NCI-H146 (cell line): ENCODE measurements at regions not wholly inside any gene's neighbourhood (a gene's known extent, or its start where the extent isn't known, plus 50 kb on each side); places are given as distances from the start of the nearest gene placed in this dataset.
A peak's percentile ranks its signal among the peaks of the same experiment; 100 is the strongest.
"Not testable (repeated sequence)": the region's sequence is repeated elsewhere in the genome, so short reads cannot be mapped to it uniquely, and the experiment has no call there.

Experiments used
- DNase-seq: peaks from one replicate; lab custom pipeline; 2025; lab: John Stamatoyannopoulos, UW

DNA sequence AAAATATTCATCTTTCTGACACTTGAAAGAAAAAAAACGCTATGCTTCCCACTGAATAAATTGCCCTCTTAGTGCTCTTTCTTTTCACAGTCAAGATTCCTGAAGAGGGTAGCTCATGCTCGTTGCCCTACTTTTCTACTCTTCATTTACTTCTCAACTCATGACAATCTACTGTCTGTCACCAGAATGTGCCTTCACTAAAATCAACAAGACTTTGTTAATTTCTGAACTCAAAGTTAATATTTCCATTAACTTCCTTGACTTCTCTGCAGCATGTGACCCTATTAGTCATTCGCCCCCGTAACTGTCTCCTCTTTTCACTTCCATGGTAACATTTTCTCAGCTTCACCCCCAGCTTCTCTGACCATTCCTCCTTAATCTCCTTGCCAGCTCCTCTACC, 98.9 kb upstream of the MAPRE2 start:
- no peak for DNase-seq

DNA sequence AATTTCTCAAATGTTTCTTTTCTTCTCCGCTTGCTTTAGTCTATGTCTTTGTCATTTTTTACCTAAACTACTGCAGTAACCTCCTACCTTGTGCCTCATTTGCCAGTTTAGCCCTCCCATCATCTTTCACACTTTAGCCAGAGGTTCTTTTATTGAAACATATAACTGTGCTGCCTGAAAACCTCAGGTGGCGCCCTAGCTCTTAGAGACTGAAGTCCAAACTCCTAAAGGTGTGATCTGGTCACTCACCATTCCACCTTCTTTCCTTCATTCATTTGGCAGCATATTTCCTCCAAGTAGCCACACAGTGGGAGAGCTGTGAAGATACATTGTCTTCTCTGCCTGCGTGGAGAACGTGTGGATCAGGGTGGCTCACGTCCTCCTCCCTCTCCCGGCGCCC, 98.2 kb upstream of the MAPRE2 start:
- peak; percentile 31 for DNase-seq

DNA sequence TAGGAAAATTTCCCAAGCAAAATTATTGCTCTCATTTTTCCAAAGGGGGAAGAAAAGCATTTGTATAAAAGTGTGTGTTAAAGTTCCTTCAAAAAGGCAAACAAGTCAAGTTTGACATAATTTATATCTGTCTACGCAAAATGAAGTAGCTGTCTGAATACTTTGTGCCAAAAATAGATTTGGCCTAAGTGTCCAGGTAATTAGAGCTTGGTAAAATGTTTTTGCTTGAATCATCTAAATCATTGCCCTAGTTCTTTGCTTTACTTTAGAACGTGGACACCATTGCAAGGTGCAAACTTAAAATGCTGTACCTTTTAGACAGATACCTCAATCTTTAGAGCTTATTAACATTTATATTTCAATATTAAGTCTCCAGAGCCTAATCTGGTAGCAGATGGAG, 97.6 kb upstream of the MAPRE2 start:
- no peak for DNase-seq

DNA sequence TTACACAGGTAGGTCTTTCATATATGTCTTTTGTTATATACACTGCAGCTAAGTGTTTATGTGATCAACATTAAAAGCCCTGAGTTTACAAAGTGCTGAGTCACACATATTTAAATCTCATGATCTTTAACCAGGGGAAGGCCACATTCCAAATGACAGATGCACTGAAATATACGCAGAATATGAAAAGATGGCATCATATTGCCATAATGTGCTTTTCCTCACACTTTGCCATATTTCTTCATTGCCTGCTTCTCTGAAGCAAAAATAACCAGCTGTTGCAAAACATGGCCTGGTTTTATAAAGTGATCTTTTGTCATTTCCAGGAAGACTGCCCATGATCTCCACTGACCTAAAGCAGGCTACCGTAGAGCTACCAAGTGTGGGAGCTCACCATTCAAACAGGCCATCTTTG, 93.5 kb upstream of the MAPRE2 start:
- DNase-seq, result no peak

DNA sequence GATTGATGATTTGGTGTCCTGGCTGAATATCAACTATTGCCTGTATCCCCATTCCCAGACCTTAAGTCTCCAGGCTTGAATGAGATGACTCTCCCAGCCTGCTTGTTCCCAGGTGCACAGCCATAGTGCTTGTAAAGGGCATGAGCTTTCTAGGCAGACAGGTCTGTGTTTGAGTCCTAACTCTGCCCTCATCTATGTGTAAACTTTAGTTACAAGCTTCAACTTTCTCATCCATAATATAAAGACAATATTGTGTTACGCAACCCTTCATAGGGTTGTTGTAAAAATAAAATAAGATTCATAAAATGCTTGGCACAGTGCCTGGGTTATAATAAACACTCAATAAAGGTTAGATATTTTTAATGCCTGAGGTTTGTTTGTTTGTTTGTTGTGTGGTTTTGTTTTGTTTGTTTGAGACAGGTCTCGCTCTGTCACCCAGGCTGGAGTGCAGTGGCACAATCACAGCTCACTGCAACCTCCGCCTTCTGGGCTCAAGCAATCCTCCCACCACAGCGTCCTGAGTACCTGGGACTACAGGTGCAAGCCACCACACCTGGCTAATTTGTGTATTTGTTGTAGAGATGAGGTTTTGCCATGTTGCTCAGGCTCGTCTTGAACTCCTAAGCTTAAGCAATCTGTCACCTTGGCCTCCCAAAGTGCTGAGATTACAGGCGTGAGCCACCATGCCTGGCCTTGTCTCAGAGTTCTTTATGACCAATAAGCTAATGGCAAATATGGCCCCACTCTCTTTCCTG, 89.4 kb upstream of the MAPRE2 start:
- DNase-seq, result no peak

DNA sequence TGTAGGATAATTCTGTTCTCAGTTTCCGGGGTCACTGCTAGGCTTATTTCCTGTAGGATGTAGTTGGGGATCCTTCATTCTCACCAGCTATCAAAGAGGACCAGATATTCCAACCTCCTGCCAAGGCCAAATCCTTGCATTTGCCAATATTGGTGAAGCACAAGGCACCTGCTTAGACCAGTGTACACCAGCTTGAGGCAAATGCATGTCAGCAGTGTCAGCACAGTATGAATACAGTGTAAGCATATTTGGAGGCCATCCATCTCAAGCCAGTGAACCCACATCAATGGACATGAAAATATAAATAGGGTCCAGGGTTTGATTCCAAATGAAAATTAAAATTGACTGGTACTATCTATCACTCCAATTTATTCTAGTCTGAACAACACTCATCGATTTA, 88.0 kb upstream of the MAPRE2 start:
- DNase-seq, result no peak

DNA sequence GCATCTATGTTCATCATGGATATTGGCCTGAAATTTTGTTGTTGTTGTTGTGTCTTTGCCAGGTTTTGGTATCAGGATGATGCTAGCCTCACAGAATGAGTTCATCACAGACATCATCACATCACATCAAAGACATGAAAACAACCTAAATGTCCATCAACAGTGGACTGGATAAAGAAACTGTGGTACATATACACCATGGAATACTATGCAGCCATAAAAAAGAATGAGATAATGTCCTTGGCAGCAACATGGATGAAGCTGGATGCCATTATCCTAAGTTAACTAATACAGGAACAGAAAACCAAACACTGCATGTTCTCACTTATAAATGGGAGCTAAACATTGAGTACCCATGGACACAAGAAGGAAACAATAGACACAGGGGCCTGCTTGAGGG, 85.7 kb upstream of the MAPRE2 start:
- not testable (repeated sequence) for DNase-seq

DNA sequence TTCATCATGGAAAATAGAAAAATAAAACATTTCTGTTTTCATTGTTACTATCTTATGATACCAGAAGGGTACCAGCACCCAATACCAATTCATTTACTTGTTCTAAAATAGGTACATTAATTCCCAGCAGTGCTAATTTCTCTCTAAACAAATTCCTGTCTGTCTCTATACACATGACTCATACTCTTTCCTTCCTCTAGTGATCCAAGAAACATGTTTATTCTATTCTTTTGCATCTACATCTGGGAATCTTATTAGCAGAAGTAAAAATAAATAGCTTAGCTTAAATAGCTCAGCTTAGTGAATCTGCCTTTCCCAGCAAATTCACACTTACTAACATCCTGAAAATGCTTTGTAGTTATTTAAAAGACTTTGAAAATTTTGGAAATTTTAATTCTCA, 84.5 kb upstream of the MAPRE2 start:
- DNase-seq, result no peak

DNA sequence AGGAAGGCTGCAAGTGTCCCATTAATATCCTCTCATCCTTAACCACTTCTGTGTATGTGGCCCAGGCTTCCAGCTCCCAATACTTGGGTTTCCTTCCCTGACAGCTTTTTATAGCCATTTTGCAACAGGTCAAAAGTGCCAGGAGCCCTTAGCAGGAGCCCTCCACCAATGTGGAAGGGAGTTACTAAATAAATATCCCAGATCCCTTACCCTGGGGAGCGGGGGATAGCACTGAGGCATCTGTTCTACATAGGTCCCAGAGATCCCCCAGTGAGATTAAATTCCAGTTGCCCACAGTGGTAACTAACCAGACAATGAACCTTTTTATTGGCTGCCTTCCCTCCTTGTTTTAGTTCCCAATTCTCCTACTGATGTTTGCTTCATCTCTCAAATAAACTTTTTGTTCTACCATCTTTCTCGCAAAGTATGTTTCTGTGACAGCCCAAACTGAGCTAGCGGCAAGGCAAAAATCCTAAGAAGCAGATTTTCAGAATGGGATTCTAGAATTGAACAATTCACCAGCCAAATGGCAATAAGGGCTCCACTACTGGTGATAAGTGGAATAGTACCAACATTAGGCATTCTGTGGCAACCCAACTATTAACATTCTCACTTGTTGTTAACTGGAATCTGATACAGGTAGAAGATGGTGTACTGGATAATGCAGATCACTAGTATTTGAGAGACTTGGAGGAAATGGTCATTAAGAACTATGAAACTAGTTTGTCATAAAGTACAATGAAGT, 83.9 kb upstream of the MAPRE2 start:
- no peak for DNase-seq

DNA sequence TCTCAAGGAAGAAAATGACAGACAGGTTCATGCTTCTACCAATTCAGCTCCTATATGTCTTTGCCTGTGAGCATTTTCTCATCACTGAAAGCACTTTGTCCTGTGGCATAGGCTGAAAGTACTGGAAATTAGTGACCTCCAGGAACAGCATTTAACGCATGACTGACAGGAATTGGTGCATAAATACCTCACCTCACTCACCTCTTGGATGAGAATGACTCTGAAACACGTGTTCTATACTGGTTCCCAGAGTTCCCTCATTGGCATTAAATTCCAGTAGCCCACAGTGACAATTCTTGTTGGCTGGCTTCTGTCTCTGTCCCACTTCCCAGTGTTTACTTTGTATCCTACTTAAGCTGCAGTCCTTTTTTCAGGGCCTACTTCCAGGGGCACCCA, 83.4 kb upstream of the MAPRE2 start:
- DNase-seq, result no peak

DNA sequence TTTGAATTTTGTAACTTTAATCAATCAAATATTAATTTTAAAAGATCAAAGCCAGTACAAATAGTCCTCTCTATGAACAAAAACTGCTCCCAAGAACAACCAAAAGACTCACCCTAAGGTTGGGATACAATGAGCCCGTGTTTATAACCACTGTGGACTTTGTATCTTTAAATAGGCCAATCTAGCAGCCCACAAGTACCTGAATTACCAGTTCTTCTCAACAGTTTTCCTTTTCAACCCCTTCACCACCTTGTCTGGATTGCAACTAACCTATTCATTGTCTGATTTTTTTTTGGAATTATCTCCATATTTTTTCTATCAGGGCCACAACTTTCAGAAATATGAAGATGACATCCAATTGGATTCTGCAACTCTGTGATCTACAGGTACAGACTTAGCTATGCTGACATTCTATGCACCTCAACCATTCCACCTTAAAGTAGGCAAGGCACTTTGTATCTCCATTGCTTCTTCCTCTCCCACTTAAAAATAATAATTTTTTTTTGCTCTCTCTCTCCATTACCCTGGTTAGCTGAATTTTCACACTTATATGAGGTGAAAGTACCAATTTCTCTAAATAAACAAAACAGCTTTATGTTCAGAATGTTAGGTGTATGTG, 81.9 kb upstream of the MAPRE2 start:
- DNase-seq, result no peak

DNA sequence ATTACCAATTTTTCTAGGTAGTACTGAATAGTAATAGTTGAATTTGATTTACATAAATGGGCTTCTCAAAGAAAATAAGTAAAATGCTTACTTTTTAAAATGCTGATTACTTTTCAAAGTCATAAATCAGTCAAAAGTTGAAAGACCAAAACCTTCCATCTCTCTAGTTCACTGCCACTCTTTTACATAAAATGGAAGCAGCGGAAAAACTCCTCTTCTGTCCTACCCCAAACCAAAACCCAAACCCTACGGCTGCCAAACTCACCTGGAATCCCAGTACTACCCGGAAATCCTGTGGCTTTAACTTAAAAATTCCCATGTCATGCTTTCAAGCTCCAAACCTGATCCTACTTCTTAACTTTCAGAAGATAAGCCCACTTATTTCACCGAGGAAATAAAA, 81.2 kb upstream of the MAPRE2 start:
- no peak for DNase-seq

DNA sequence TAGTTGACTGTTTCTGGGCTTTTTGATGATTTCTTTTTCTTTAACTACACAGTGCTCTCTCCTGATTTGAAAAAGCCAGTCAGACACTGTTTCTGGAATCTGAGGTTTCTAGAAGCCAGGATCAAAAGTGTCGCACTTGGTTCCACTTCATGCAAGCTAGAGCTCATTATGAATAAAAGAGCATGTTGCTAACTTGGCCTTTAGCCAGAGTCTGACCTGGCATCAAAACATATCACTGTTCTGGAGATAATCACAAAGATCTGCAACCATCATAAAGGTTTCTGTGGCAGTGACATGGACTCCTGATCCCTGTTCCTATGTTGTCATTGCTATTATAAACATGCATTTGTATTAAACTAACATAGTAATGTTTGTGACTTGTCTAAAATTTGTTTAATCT, 76.1 kb upstream of the MAPRE2 start:
- DNase-seq, result no peak

DNA sequence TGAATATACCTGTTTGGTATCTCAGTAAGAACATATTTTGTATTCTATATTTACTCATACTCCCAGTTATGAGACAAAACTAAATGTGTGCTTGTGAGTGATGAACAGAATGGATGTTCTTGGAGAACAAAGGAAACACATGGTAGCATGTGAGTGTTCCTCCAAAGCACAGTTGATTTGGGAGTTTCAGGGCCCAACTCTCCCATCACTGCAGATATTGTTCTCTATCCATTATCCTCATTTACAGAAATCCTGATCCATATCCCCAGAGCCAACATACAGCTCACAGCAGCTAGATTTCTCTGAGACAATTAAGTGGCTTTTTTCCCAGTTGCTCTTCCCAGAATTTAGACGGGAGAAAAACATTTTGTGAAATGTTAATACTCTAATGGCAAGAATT, 75.6 kb upstream of the MAPRE2 start:
- DNase-seq, result no peak

DNA sequence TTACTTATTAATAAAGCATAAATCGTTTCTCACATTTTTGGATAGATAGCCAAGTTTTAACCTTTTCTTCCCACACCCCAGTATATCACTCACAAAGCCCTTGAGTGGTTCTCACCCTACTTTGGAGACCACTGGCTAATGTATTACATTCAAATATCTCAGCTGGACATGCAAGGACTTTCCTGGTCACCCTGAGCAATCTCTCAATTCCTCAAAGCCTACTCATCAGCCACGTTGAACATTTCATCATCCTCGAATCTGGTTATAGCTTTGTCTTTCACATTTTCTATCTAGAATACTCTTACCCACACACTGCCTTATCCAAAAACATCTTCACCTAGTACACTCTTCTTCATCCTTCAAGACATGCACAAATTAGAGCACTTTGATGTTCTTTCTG, 71.1 kb upstream of the MAPRE2 start:
- no peak for DNase-seq

DNA sequence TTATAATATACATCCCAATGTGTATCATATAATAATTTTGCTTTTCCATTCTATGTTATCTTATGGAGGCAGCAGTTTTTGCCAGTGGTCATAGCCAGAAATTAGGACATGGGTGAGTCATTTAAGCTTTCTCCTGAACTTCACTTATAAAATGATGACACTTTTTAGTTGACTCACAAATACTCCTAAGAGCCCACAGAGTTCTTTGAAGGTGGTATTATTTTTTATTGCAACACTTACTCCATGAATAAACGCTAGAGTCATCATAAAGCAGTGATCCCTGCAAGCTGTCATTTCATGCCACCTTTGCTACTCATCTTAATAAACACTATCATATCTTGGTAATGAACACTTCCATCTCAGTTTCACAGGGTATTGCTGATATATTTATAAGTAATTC, 69.9 kb upstream of the MAPRE2 start:
- no peak for DNase-seq

DNA sequence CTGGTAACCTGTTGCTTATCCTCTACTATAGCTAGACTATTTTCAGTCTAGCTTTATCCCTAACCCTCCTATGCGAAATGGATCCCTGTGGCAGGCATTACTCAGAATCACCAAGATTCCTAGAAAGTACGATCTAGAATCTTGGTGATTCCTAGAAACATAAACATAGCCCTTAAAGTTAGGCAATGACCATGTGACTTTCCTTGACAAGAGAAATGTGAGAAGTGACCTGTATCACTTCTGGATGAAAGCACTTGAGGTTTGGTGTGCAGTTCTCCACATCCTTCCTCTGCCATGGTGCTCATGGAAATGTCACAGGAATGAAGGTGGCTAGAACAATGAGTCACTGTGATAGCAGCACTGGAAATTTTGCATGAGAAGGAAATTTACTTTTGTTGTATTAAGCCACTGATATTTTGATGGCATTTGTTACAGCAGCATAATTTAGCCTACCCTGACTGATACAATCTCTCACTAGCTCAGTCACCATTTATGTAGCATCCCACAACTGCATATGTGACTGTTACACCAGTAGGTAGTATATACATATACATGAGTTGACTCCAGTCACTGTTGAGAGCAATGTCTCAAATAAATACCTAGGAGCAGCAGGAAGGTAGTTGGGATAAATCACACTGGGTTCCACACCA, 68.3 kb upstream of the MAPRE2 start:
- DNase-seq, result no peak

DNA sequence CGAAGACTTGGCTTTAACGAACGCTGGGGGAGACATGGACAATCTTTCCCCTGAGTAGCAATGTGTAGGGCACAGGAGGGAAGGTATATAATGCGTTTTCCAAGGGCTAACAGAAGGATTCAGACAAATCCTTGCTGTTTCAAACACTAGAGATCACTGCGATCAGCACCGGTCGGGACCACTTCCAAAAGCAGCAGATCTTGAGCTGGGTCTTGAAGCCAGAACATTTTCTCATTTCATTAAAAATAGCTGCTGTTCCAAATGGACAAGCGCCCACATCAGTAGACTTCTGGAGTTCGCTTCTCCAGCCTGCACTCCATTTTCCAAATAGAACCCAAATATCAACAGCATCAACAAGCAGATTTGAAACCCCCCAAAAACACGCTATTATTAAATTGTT, 65.1 kb upstream of the MAPRE2 start:
- DNase-seq, result no peak

DNA sequence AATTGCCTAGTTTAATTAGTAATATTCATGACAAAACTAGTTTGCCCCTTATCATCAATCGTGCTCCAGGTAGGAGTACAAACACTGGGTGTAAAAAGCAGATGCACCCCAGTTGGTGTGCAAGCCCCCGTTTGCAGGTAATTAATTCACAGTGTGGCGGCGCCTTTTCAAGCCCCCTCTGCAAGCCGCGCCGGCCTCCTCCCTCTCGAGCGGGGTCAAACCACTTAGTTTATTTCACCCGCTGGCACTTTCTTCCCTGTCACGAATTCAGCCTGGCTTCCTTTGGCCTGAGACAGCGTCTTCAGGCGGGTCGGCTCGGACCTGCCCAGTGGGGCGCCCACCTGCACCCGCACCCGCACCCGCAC, 64.7 kb upstream of the MAPRE2 start:
- no peak for DNase-seq

DNA sequence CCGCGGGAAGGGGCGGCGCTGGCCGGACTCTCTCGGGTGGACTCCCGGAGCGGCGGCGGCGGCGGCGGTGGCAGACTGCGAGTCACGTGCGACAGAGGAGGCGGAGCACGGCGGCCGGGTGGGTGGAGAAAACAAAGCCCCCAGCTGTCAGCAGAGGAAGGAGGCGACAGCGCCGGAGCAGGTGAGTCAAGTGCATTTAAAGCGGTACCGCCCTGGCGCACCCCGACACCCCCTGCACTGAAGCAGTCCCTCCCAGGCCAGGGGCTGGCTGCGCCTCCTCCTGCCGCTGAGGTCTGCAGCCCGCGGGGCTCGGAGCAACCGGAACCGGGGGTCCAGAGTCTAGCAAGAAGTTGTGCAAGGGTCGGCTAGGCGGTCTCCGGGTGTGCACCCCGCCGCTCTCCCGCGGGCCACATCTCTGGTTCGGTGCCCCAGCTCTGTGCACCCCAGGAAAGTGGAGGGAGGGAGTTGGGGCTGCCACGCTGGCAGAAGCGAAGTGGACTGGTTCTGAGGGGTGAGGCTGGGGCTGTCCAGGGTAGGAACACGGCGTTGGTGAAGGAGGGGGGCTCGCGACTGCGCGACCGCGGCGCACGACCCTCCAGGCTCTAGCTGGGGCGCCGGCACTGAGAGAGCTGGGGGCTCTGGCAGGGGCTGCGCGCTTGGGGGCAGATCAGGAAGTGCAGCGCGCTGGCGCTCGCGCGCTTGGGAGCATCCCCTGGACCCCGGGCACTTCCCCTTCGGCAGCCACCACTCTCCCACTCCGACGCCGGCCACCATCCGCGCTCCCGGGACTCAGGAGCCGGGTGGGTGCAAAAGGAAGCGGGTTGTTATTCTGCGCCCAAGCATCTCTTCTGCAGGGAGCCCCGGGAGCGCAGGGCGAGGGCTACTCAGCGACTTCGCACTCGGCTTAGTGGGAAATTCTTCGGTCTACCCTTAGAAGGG, 64.0 kb upstream of the MAPRE2 start:
- peak; percentile 91 for DNase-seq

DNA sequence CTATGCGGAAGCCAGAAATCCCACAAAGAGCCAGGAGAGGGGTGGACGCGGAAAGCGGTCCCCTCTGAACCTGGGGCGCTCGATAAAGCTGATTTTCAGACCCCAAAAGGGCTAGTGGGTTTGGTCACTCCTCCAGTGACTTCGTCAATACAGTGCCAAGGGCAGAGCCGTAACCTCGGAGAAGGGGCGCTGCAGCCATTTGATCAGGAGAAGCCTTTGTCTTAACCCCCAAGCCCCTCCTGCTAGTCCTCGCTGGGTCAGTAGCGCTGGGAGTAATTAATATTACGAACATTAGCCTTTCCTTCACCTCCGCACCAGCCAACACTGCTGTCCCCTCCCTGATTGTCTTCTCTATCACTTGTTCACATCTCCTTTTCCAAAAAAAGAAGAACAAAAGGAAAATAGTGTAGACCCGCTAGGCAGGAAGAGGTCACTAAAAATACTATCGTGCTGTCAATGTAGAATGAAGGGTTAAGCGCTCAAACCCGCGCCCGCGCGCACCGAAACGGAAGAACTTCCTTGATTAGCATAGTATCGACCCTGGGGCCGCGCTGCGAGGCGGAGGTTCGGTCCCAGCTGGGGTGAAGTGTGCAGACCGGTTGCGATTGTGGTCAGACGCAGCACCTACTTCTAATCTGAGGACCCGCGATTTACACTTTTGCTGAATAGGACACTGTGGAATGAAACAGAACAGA, 63.2 kb upstream of the MAPRE2 start:
- peak; percentile 63 for DNase-seq
